ENCODE measurements at regions not wholly inside any gene's neighbourhood (a gene's known extent, or its start where the extent isn't known, plus 50 kb on each side); places are given as distances from the start of the nearest gene placed in this dataset.

DNA sequence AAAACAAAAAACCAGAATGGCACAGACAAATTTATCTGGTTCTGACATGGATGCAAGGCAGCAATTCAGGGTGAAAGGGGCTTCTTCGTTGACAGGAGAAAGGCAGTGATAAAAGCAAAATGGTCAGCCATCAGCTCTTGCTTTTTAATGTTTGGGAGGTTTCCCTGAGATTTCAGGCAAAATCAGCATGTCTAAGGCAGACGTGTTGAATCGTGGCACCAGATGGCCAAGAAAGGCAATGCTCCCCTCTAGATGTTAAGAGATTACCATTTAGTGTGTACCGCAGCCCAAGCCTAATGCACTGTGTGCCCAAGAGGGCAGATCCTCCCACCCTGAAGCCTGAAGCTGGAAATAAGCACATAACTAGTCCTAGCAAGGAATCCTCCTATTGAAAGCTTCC is 88.8 kb upstream of the GALNT18 start:
- TF ChIP-seq POLR2AphosphoS5 (IDR thresholded peaks at IDR 0.05) (no peak), POLR2A (IDR thresholded peaks at IDR 0.05) (no peak)
- TF ChIP-seq, protein P1, sequence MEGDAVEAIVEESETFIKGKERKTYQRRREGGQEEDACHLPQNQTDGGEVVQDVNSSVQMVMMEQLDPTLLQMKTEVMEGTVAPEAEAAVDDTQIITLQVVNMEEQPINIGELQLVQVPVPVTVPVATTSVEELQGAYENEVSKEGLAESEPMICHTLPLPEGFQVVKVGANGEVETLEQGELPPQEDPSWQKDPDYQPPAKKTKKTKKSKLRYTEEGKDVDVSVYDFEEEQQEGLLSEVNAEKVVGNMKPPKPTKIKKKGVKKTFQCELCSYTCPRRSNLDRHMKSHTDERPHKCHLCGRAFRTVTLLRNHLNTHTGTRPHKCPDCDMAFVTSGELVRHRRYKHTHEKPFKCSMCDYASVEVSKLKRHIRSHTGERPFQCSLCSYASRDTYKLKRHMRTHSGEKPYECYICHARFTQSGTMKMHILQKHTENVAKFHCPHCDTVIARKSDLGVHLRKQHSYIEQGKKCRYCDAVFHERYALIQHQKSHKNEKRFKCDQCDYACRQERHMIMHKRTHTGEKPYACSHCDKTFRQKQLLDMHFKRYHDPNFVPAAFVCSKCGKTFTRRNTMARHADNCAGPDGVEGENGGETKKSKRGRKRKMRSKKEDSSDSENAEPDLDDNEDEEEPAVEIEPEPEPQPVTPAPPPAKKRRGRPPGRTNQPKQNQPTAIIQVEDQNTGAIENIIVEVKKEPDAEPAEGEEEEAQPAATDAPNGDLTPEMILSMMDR (IDR thresholded peaks at IDR 0.05): no peak
- no peak overlapping the region for H3K4me3 ChIP-seq
- intact Hi-C loops (cut with DNase I; ENCODE audit: low total_unique reads): no loop called here

DNA sequence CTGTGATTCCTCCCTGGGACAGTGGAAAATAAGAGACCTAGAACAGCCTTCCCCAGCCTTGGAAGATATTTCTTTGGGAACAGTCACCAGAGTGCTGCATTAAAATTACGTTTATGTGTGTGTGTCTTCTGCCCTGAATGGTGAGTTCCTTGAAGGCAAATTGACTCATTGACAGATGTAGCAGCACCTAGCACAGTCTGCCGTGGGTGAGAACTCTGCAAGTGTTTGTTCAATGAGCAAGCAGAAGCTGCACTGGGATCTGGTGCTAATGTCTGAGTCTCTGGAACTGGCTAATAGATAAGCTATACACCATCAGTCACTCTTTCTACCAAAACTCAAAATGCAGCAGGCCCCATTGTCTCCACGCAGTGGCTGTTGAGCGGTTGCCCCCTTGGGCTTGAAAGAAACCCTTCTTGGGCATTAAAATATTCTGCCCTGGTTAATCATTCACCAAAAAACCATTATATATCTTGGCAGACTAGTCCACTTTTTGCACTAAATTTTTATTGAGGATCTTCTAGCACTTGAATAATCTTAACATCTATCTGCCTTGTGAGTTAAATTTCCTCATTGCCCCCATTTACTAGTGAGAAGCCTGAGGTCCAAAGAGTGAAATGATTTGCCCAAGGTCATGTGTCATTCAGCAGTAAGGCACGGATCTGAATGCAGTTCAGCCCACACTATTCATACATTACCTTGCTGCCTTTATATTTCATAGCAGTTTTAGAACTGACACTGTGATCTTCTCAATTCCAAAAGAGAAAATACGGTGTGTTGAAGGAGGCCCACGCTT is 87.8 kb upstream of the GALNT18 start:
- no peak overlapping the region for H3K4me3 ChIP-seq
- no peaks in the 10 kb centered on the region for H3K36me3 ChIP-seq
- no peak for DNase-seq (ENCODE audit: low spot score in 2 of 2)
- intact Hi-C loops (cut with DNase I; ENCODE audit: low total_unique reads): no loop called here
- no peaks in the 10 kb centered on the region for H3K4me1 ChIP-seq
- no peaks in the 10 kb centered on the region for H3K9me3 ChIP-seq
- no peak overlapping the region for H3K27ac ChIP-seq
- no peaks in the 10 kb centered on the region for H3K27me3 ChIP-seq
- no peak for TF ChIP-seq POLR2A (IDR thresholded peaks at IDR 0.05)
- TF ChIP-seq, protein P1 (IDR thresholded peaks at IDR 0.05): no peak
- TF ChIP-seq POLR2AphosphoS5 (IDR thresholded peaks at IDR 0.05): no peak

More for the DNA sequence above, 88.8 kb upstream of the GALNT18 start:
- Histone ChIP-seq H3K36me3 (no peaks in the 10 kb centered on the region), H3K27me3 (no peaks in the 10 kb centered on the region), H3K4me1 (no peaks in the 10 kb centered on the region), H3K27ac (no peak overlapping the region), H3K9me3 (no peaks in the 10 kb centered on the region)
- DNase-seq (ENCODE audit: low spot score in 2 of 2): no peak

DNA sequence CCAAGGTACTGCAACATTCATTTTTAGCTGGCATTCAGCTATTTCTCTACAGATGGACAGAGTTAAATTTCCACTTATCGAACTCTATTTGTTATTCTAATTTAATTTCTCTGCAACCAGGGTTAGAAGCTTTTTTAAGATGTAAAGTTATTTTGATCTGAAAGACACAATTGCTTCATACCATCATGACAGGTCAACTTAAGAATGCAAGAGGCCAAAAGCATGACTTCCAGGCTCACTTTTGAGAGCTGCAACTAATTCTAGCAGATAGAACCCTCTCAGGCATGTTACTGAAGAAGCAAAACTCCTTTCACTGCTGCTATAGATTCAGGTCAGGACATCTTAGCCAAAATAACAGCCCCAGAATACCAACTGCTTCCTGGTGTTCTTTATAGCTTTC is 86.5 kb upstream of the GALNT18 start:
- Histone ChIP-seq H3K9me3 (no peaks in the 10 kb centered on the region), H3K4me3 (no peak overlapping the region), H3K36me3 (no peaks in the 10 kb centered on the region), H3K4me1 (no peaks in the 10 kb centered on the region), H3K27me3 (no peaks in the 10 kb centered on the region), H3K27ac (no peak overlapping the region)
- intact Hi-C loops (cut with DNase I; ENCODE audit: low total_unique reads): no loop called here
- no peak for DNase-seq (ENCODE audit: low spot score in 2 of 2)
- TF ChIP-seq POLR2A (IDR thresholded peaks at IDR 0.05) (no peak), POLR2AphosphoS5 (IDR thresholded peaks at IDR 0.05) (no peak)
- TF ChIP-seq, protein P1 (IDR thresholded peaks at IDR 0.05): no peak

DNA sequence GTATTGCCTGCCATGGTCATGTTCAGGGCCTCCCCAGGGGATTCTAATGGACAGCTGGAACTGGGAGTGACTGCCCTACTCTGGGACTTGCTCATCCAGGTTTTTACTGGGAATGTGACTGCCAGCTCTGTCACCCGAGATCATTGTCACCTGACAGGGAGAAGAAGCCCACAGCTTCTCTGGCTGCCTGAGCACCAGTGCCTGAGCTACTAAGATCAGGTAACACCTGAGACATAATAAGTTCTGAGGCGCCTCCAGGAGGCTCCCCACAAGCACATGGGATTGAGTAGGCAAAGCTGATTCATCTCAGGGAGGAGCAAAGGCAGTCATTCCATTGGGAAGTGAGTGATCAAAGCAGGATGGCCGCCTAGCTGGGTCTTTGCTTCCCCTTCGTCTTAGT is 84.2 kb upstream of the GALNT18 start:
- Histone ChIP-seq H3K27ac (no peak overlapping the region), H3K36me3 (no peaks in the 10 kb centered on the region), H3K9me3 (no peaks in the 10 kb centered on the region), H3K4me3 (no peak overlapping the region), H3K4me1 (no peaks in the 10 kb centered on the region), H3K27me3 (no peaks in the 10 kb centered on the region)
- TF ChIP-seq POLR2A (IDR thresholded peaks at IDR 0.05) (no peak), POLR2AphosphoS5 (IDR thresholded peaks at IDR 0.05) (no peak)
- TF ChIP-seq, protein P1 (IDR thresholded peaks at IDR 0.05): no peak
- no peak for DNase-seq (ENCODE audit: low spot score in 2 of 2)
- intact Hi-C loops (cut with DNase I; ENCODE audit: low total_unique reads): no loop called here

DNA sequence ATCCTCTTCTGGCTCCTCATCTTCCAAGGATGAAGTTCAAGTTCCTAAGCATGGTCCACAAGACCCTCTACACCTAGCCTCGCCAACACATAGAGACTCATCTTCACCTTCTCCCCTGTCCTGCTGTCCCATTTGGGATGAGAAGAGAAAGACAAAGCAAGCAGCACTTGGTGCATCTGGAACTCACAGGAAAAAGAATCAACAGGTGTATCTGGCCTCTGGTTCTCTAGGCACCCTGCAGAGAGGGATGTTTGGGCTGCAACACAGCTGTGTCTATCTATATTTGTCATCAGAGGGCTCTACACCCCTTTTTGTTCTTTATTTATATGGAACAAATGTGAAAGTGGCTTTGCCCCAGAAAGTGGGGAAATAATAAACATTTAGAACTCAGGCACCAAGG is 82.1 kb upstream of the GALNT18 start:
- no peak for DNase-seq (ENCODE audit: low spot score in 2 of 2)
- H3K9me3 ChIP-seq: no peaks in the 10 kb centered on the region
- TF ChIP-seq POLR2A (IDR thresholded peaks at IDR 0.05) (no peak), POLR2AphosphoS5 (IDR thresholded peaks at IDR 0.05) (no peak)
- TF ChIP-seq, protein P1 (IDR thresholded peaks at IDR 0.05): no peak
- no peaks in the 10 kb centered on the region for H3K27me3 ChIP-seq
- H3K27ac ChIP-seq: no peak overlapping the region
- H3K4me1 ChIP-seq: no peaks in the 10 kb centered on the region
- intact Hi-C loops (cut with DNase I; ENCODE audit: low total_unique reads): no loop called here
- H3K4me3 ChIP-seq: no peak overlapping the region
- H3K36me3 ChIP-seq: no peaks in the 10 kb centered on the region

Measured in breast epithelium (tissue), 4 donors.